MM.1S (cell line): ENCODE measurements at regions not wholly inside any gene's neighbourhood (a gene's known extent, or its start where the extent isn't known, plus 50 kb on each side); places are given as distances from the start of the nearest gene placed in this dataset.

Source experiments
- DNase-seq: peaks from one replicate; pipeline ENCODE4 v3.0.0-alpha.2; 2015
- H2AFZ ChIP-seq: fragments of 300-600 bp; sonication (generic); 2 replicates; pipeline ENCODE4 v1.6.0; 2016; ENCODE audit warnings: antibody characterized with exemption, low read length
- H3F3A ChIP-seq: fragments of 300-600 bp; sonication (generic); 2 replicates; pipeline ENCODE4 v1.6.1; 2016; ENCODE audit warnings: mild to moderate bottlenecking, antibody characterized with exemption, low read length, moderate library complexity, mixed read lengths; ENCODE audit not compliant: insufficient read depth
- H3K27ac ChIP-seq: fragments of 300-600 bp; sonication (generic); 2 replicates; pipeline ENCODE4 v1.5.1; 2016; ENCODE audit warnings: mild to moderate bottlenecking, low read length
- H3K27me3 ChIP-seq: fragments of 300-600 bp; sonication (generic); replicated peaks from 2 replicates; pipeline ENCODE4 v1.6.0; 2016; ENCODE audit warnings: low read length; ENCODE audit not compliant: insufficient read depth
- H3K36me3 ChIP-seq: fragments of 300-600 bp; sonication (generic); replicated peaks from 2 replicates; pipeline ENCODE4 v1.6.1; 2016; ENCODE audit warnings: mild to moderate bottlenecking, low read length, mixed read lengths; ENCODE audit not compliant: insufficient read depth
- H3K4me1 ChIP-seq: fragments of 300-600 bp; sonication (generic); 2 replicates; pipeline ENCODE4 v1.6.1; 2016; ENCODE audit warnings: low read length, mixed read lengths
- H3K4me2 ChIP-seq: fragments of 300-600 bp; sonication (generic); 2 replicates; pipeline ENCODE4 v1.6.0; 2016; ENCODE audit warnings: low read depth, low read length
- H3K4me3 ChIP-seq: fragments of 300-600 bp; sonication (generic); 2 replicates; pipeline ENCODE4 v1.5.1; 2016; ENCODE audit warnings: low read length, mixed read lengths
- H3K79me2 ChIP-seq: fragments of 300-600 bp; sonication (generic); 2 replicates; pipeline ENCODE4 v1.6.1; 2016; ENCODE audit warnings: mixed run types, low read length, mixed read lengths
- H3K9ac ChIP-seq: fragments of 300-600 bp; sonication (generic); 2 replicates; pipeline ENCODE4 v1.6.1; 2016; ENCODE audit warnings: low read length, mixed read lengths
- H3K9me2 ChIP-seq: fragments of 300-600 bp; sonication (generic); replicated peaks from 2 replicates; pipeline ENCODE4 v1.6.1; 2016; ENCODE audit warnings: mild to moderate bottlenecking, low read length, mixed read lengths; ENCODE audit not compliant: insufficient read depth
- H3K9me3 ChIP-seq: fragments of 300-600 bp; sonication (generic); replicated peaks from 2 replicates; pipeline ENCODE4 v1.6.1; 2016; ENCODE audit warnings: mild to moderate bottlenecking, low read length, mixed read lengths; ENCODE audit not compliant: insufficient read depth
- H4K20me1 ChIP-seq: fragments of 300-600 bp; sonication (generic); 2 replicates; pipeline ENCODE4 v1.6.1; 2016; ENCODE audit warnings: mild to moderate bottlenecking, low read length, moderate library complexity, mixed read lengths; ENCODE audit not compliant: insufficient read depth
- EZH2 ChIP-seq: fragments of 300-600 bp; sonication (generic); optimal IDR thresholded peaks from 2 replicates; pipeline ENCODE3; 2017; ENCODE audit warnings: low read depth, mild to moderate bottlenecking, antibody characterized with exemption, low read length, mixed read lengths
- EZH2phosphoT487 ChIP-seq: fragments of 300-600 bp; sonication (generic); IDR thresholded peaks from 2 replicates; pipeline ENCODE4 v1.6.1; 2018; ENCODE audit warnings: antibody characterized with exemption, low read length
- TF ChIP-seq, protein P1 (sequence below): fragments of 300-600 bp; sonication (generic); IDR thresholded peaks from 2 replicates; pipeline ENCODE4 v1.5.1; 2016; ENCODE audit warnings: antibody characterized with exemption, low read length, mixed read lengths

DNA sequence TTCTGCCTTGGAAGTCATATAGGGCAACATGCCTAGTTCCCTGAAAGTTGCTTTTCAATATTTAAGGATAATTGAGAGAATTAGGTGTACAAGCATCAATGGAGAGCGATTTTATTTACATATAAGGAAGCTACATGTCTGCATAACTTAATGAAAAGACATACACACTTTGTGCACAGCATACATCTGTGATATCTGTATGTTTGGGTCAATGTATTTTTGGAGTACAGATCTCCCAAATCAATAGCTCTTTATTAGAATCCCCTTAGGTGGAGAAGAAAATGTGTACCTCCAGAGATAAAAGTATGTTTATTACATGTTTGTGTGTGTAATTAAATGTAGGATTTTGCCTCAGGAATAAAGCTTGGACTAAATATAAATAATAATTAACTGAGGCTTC lies 373.7 kb upstream of the CCNH start:
- Histone ChIP-seq H2AFZ (no peak overlapping the region), H3K9ac (no peak overlapping the region), H4K20me1 (no peaks in the 10 kb centered on the region), H3K9me3 (no peaks in the 10 kb centered on the region), H3F3A (no peaks in the 10 kb centered on the region), H3K36me3 (no peaks in the 10 kb centered on the region), H3K4me1 (peaks cover 3% of the 10 kb centered on the region; the same call in 1 of the 2 replicates), H3K27me3 (no peaks in the 10 kb centered on the region), H3K79me2 (no peaks in the 10 kb centered on the region), H3K4me2 (no peak overlapping the region), H3K9me2 (no peaks in the 10 kb centered on the region), H3K4me3 (no peak overlapping the region), H3K27ac (no peak overlapping the region)
- TF ChIP-seq, protein P1, sequence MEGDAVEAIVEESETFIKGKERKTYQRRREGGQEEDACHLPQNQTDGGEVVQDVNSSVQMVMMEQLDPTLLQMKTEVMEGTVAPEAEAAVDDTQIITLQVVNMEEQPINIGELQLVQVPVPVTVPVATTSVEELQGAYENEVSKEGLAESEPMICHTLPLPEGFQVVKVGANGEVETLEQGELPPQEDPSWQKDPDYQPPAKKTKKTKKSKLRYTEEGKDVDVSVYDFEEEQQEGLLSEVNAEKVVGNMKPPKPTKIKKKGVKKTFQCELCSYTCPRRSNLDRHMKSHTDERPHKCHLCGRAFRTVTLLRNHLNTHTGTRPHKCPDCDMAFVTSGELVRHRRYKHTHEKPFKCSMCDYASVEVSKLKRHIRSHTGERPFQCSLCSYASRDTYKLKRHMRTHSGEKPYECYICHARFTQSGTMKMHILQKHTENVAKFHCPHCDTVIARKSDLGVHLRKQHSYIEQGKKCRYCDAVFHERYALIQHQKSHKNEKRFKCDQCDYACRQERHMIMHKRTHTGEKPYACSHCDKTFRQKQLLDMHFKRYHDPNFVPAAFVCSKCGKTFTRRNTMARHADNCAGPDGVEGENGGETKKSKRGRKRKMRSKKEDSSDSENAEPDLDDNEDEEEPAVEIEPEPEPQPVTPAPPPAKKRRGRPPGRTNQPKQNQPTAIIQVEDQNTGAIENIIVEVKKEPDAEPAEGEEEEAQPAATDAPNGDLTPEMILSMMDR, result no peak
- TF ChIP-seq EZH2phosphoT487 (no peak), EZH2 (no peak)
- DNase-seq, result no peak

DNA sequence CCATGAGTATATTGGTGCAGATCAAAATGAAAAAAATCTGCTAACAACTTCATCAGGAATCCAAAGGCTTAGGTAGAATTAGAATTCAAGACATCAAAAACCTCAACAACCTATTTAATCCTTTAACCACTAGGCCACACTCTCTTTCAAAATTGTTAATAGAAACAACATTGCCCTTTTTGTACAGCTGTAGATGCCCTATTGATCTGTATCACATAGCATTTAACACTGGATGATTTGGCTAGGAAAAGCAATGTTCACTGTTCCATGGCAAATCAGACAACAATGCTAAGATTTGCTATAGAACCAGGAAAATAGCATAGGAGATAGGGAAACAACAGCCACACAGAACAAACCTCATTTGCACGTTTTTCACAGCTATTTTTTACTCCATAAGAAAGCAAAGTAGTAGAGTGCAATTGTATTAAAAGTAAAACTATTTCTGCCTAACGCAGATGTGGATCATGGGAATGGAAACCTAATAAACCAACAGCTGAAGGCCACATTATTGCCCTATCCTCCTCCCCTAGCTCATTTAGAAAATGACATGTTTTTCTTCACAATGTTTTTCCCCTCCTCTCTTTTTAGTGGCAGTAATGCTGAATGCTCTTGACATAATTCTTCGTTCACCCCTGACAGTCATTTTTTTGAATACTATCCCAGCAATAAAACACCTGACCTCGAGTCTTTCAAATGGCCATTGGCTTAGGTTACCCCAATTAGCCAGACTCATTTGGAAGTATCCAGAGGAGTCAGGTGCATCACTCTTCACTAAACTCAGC lies 373.0 kb upstream of the CCNH start:
- Histone ChIP-seq H3K4me3 (no peak overlapping the region), H3K9ac (no peak overlapping the region), H3F3A (no peaks in the 10 kb centered on the region), H3K27ac (no peak overlapping the region), H3K9me3 (no peaks in the 10 kb centered on the region), H3K4me1 (peaks cover 3% of the 10 kb centered on the region; the same call in 1 of the 2 replicates), H3K27me3 (no peaks in the 10 kb centered on the region), H3K36me3 (no peaks in the 10 kb centered on the region), H3K79me2 (no peaks in the 10 kb centered on the region), H3K4me2 (no peak overlapping the region), H3K9me2 (no peaks in the 10 kb centered on the region), H2AFZ (no peak overlapping the region), H4K20me1 (no peaks in the 10 kb centered on the region)
- DNase-seq, result no peak
- no peak for TF ChIP-seq EZH2
- TF ChIP-seq EZH2phosphoT487, result no peak
- TF ChIP-seq, protein P1, result no peak

DNA sequence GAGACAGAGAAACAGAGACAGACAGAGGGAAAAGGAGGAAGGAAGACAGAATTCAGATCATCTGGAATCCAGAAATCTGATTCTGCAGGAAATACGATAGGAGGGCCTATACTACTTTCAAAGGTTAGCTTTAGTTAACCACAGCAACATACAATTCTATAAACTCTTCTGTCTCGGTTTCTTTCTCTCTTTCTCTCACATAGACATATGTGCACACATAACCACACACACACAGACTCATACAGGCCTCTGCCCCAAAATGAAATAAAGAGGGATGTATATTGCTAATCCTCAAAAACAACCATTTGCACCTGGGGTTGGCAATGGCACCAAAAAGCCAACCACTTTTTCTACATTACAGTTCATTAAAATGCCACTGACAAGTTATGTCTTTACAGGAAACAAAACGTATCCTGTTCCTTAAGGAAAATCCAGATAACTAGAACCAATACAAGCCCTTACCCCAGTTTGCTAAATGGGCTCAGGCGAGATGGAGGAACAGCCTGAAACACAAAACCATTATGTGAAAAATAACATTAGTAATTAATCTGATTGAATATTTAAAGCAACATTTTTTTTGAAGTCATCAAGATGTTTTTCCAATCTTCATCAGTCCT lies 372.3 kb upstream of the CCNH start:
- Histone ChIP-seq H3K4me3 (no peak overlapping the region), H3K36me3 (no peaks in the 10 kb centered on the region), H2AFZ (no peak overlapping the region), H4K20me1 (no peaks in the 10 kb centered on the region), H3K4me2 (no peak overlapping the region), H3K9ac (no peak overlapping the region), H3K27ac (no peak overlapping the region), H3F3A (no peaks in the 10 kb centered on the region), H3K27me3 (0 out of 2 replicates have a peak, but pooled peaks cover 3% of the 10 kb centered on the region), H3K9me2 (no peaks in the 10 kb centered on the region), H3K79me2 (no peaks in the 10 kb centered on the region), H3K4me1 (peaks cover 3% of the 10 kb centered on the region; the same call in 1 of the 2 replicates), H3K9me3 (no peaks in the 10 kb centered on the region)
- TF ChIP-seq EZH2phosphoT487 (no peak), EZH2 (no peak)
- TF ChIP-seq, protein P1, result no peak
- no peak for DNase-seq
